ENCODE measurements at regions not wholly inside any gene's neighbourhood (a gene's known extent, or its start where the extent isn't known, plus 50 kb on each side); places are given as distances from the start of the nearest gene placed in this dataset.

GRCh38 chr1:36576551-36577110 lies 93.9 kb upstream of the CSF3R start:
- POLR2A ChIA-PET (ENCODE audit: partially characterized antibody) = interaction anchor here (0.5 to 1.5 kb wide), 4 partner anchors 10 to 190 kb away, joined by 3 to 5 read pairs (median 4); partner anchors contain the start of gene MRPS15
- H2BK20ac ChIP-seq (ENCODE audit: low read length) = peak overlapping the region; percentile 80; the same call in 1 of the 2 replicates
- FAIRE-seq (no peak), DNase-seq (ENCODE audit: low read depth in 1 of 2, low spot score in 2 of 2) (no peak)
- H3K14ac ChIP-seq (ENCODE audit: insufficient read length) = no peak overlapping the region
- 0 out of 4 replicates have a peak overlapping the region, but pooled peaks of 1 of the 2 experiments have one; percentile 28 for H3K4me2 ChIP-seq (ENCODE audit: insufficient read depth in 1 of 2, low read depth in 2 of 2, low read length in 2 of 2)
- H3K23ac ChIP-seq (ENCODE audit: insufficient read length) = no peak overlapping the region
- CTCF ChIA-PET (ENCODE audit: partially characterized antibody) = interaction anchor here (0.6 to 9.4 kb wide), 54 partner anchors 11 to 911 kb away, joined by 3 to 125 read pairs (median 4); partner anchors contain the start of gene GRIK3
- 58% methylated on average over 4 of the region's 7 CpGs; no CpG with 5 or more reads in 1 of the 2 experiments for WGBS, 2 experiments (ENCODE audit: extremely low coverage in 1 of 2, insufficient coverage in 1 of 2, insufficient read length in 1 of 2, insufficient replicate concordance in 2 of 2, low coverage in 1 of 2, low lambda C conversion rate in 2 of 2, missing lambda C conversion rate in 1 of 2)
- TF ChIP-seq CTCF (IDR thresholded peaks at IDR 0.05; ENCODE audit: control extremely low read depth in 1 of 3, insufficient read depth in 1 of 3, low read depth in 1 of 3, low read length in 3 of 3) = peak in 1 of 3 experiments; percentile 0; a peak in 1 of 4 replicates
- no peak for TF ChIP-seq TAF1 (IDR thresholded peaks at IDR 0.05; ENCODE audit: low read depth, low read length)
- H3K18ac ChIP-seq (ENCODE audit: extremely low read depth, low read length) = peak overlapping the region; percentile 81; the same call in 1 of the 2 replicates
- no peaks in the 10 kb centered on the region for H3K79me2 ChIP-seq (ENCODE audit: control insufficient read depth in 1 of 2, insufficient read depth in 2 of 2, low read length in 2 of 2)
- no peak overlapping the region for H3K27ac ChIP-seq (ENCODE audit: low read depth, low read length)
- no peak overlapping the region for H3K9ac ChIP-seq (replicated peaks in 1 of 4; ENCODE audit: extremely low read depth in 1 of 4, low read depth in 3 of 4, low read length in 3 of 4)
- H2AFZ ChIP-seq (ENCODE audit: low read length) = peak overlapping the region; percentile 17; the same call in 1 of the 2 replicates
- no peak overlapping the region; the same call in 1 of the 2 replicates for H2BK15ac ChIP-seq (ENCODE audit: low read length)
- H4K91ac ChIP-seq (replicated peaks; ENCODE audit: insufficient read length, low read length) = no peak overlapping the region
- no peak overlapping the region for H3K4ac ChIP-seq (replicated peaks; ENCODE audit: insufficient read length, low read depth, low read length)
- H3K79me1 ChIP-seq (ENCODE audit: low read depth, low read length) = no peaks in the 10 kb centered on the region
- no peak overlapping the region; the same call in 1 of the 2 replicates for H2BK5ac ChIP-seq (ENCODE audit: low read depth, low read length)
- no peak overlapping the region for H3K56ac ChIP-seq (replicated peaks; ENCODE audit: insufficient read length, low read depth, low read length)
- peaks cover 0 to 22% (median 10%) of the 10 kb centered on the region in 4 experiments; a peak in 6 of 7 replicates for H3K4me1 ChIP-seq (replicated peaks in 1 of 4; ENCODE audit: control insufficient read depth in 3 of 4, insufficient read depth in 4 of 4, low read length in 3 of 4)
- H4K20me1 ChIP-seq (replicated peaks in 1 of 2; ENCODE audit: control insufficient read depth in 1 of 2, insufficient read depth in 2 of 2, low read length in 2 of 2) = peaks cover 0 to 1% of the 10 kb centered on the region in 2 experiments
- no peaks in the 10 kb centered on the region; a peak in 1 of 7 replicates for H3K27me3 ChIP-seq (replicated peaks in 1 of 4; ENCODE audit: control insufficient read depth in 3 of 4, extremely low read depth in 1 of 4, insufficient read depth in 3 of 4, low read length in 3 of 4)
- H2BK120ac ChIP-seq (replicated peaks; ENCODE audit: low read depth, low read length) = no peak overlapping the region
- 0 out of 2 replicates have a peak overlapping the region, but pooled peaks have one; percentile 27 for H2BK12ac ChIP-seq (ENCODE audit: low read depth, low read length)
- H4K8ac ChIP-seq (ENCODE audit: extremely low read depth, insufficient read depth, low read length) = no peak overlapping the region
- no peak overlapping the region for H2AK5ac ChIP-seq (ENCODE audit: low read depth, low read length)
- H3K4me3 ChIP-seq (ENCODE audit: extremely low read depth in 1 of 4, insufficient read depth in 2 of 4, low read depth in 3 of 4, low read length in 4 of 4) = peak overlapping the region in 1 of 4 experiments; percentile 10; a peak in 1 of 8 replicates
- H3K23me2 ChIP-seq (ENCODE audit: low read depth, low read length) = no peaks in the 10 kb centered on the region; the same call in 1 of the 2 replicates
- H3K9me3 ChIP-seq (ENCODE audit: insufficient read depth in 2 of 2, low read depth in 1 of 2, low read length in 1 of 2) = no peaks in the 10 kb centered on the region
- no peaks in the 10 kb centered on the region for H3K36me3 ChIP-seq (ENCODE audit: control insufficient read depth in 2 of 4, insufficient read depth in 4 of 4, low read length in 3 of 4)
- no peak overlapping the region for H4K5ac ChIP-seq (ENCODE audit: insufficient read length, low read depth, low read length)

All from H1 (cell line).